GM12878 (cell line): ENCODE measurements at regions not wholly inside any gene's neighbourhood (a gene's known extent, or its start where the extent isn't known, plus 50 kb on each side); places are given as distances from the start of the nearest gene placed in this dataset.

ENCODE experiments used
- ATF7 ChIP-seq: fragments of 450-650 bp; IDR thresholded peaks from 2 replicates; pipeline ENCODE4 v1.6.1; 2016; ENCODE audit warnings: low read depth, mild to moderate bottlenecking
- BCL11A ChIP-seq: IDR thresholded peaks from 2 replicates; pipeline ENCODE4 v1.6.1; 2011; ENCODE audit warnings: low read depth, low read length
- CBX5 ChIP-seq: sonication (generic); IDR thresholded peaks from 2 replicates; pipeline ENCODE4 v1.6.1; 2016; ENCODE audit warnings: low read depth, moderate library complexity, mild to moderate bottlenecking, inconsistent platforms
- CHD2 ChIP-seq: IDR thresholded peaks from 2 replicates; pipeline ENCODE4 v1.6.1; 2011; ENCODE audit warnings: low read depth, low read length, improper control_type of control experiment, borderline replicate concordance
- CREB1 ChIP-seq: IDR thresholded peaks from 2 replicates; pipeline ENCODE4 v1.6.1; 2012; ENCODE audit warnings: low read depth, mild to moderate bottlenecking, inconsistent platforms
- EGR1 ChIP-seq, 2 experiments: IDR thresholded peaks; 1 replicate in 1 of 2; 2 replicates in 1 of 2; pipeline ENCODE4 v1.6.1; 2011 to 2012; ENCODE audit warnings: low read depth in 2 of 2, low read length in 2 of 2, borderline replicate concordance in 1 of 2, mild to moderate bottlenecking in 1 of 2, moderate library complexity in 1 of 2
- ESRRA ChIP-seq: IDR thresholded peaks from 2 replicates; pipeline ENCODE4 v1.6.1; 2012; ENCODE audit warnings: mild to moderate bottlenecking, low read length, improper control_type of control experiment
- EZH2 ChIP-seq: IDR thresholded peaks from 2 replicates; pipeline ENCODE4 v1.6.1; 2012; ENCODE audit warnings: low read depth, mild to moderate bottlenecking, control low read depth, inconsistent platforms, low read length, borderline replicate concordance; ENCODE audit not compliant: control insufficient read depth
- FOS ChIP-seq: IDR thresholded peaks from 3 replicates; pipeline ENCODE4 v1.6.1; 2011; ENCODE audit warnings: borderline replicate concordance; ENCODE audit not compliant: insufficient read length; ENCODE audit errors: extremely low read depth
- FOXM1 ChIP-seq: IDR thresholded peaks from 2 replicates; pipeline ENCODE4 v1.6.1; 2012; ENCODE audit warnings: low read depth, mild to moderate bottlenecking, inconsistent platforms, low read length, moderate library complexity
- IRF4 ChIP-seq: IDR thresholded peaks from 2 replicates; pipeline ENCODE4 v1.6.1; 2011; ENCODE audit warnings: low read depth, low read length
- KAT2A ChIP-seq: conservative IDR thresholded peaks from 2 replicates; pipeline ENCODE4 v1.6.1; 2011; ENCODE audit warnings: low read depth, low read length; ENCODE audit not compliant: control insufficient read depth
- NBN ChIP-seq: fragments of 450-650 bp; IDR thresholded peaks from 2 replicates; pipeline ENCODE4 v1.6.1; 2016
- NFXL1 ChIP-seq: fragments of 450-650 bp; IDR thresholded peaks from 2 replicates; pipeline ENCODE4 v1.6.1; 2017; ENCODE audit warnings: antibody characterized with exemption, mild to moderate bottlenecking, borderline replicate concordance
- PAX5 ChIP-seq: IDR thresholded peaks from 2 replicates; pipeline ENCODE4 v1.6.1; 2011; ENCODE audit warnings: low read depth, low read length, borderline replicate concordance
- PML ChIP-seq: IDR thresholded peaks from 2 replicates; pipeline ENCODE4 v1.6.1; 2012; ENCODE audit warnings: low read length, inconsistent platforms
- POU2F2 ChIP-seq: IDR thresholded peaks from 3 replicates; pipeline ENCODE4 v1.6.1; 2011; ENCODE audit warnings: low read depth, mild to moderate bottlenecking, low read length, borderline replicate concordance
- RB1 ChIP-seq: fragments of 450-650 bp; formaldehyde crosslinking; IDR thresholded peaks from 2 replicates; pipeline ENCODE4 v1.6.1; 2017; ENCODE audit warnings: mild to moderate bottlenecking, borderline replicate concordance
- SIN3A ChIP-seq: IDR thresholded peaks from 2 replicates; pipeline ENCODE4 v1.6.1; 2012; ENCODE audit warnings: low read depth, low read length, improper control_type of control experiment
- SPI1 ChIP-seq: IDR thresholded peaks from 2 replicates; pipeline ENCODE4 v1.6.1; 2011; ENCODE audit warnings: low read depth, mild to moderate bottlenecking, low read length, moderate library complexity, borderline replicate concordance; ENCODE audit not compliant: insufficient read depth
- SREBF2 ChIP-seq: IDR thresholded peaks from 2 replicates; pipeline ENCODE4 v1.6.1; 2012; ENCODE audit warnings: mild to moderate bottlenecking, low read length
- TCF7 ChIP-seq: IDR thresholded peaks from 2 replicates; pipeline ENCODE4 v1.6.1; 2014; ENCODE audit warnings: antibody characterized with exemption, borderline replicate concordance
- WRNIP1 ChIP-seq: IDR thresholded peaks from 2 replicates; pipeline ENCODE4 v1.6.1; 2011; ENCODE audit warnings: low read depth, low read length, improper control_type of control experiment, borderline replicate concordance
- YY1 ChIP-seq: IDR thresholded peaks from 2 replicates; pipeline ENCODE4 v1.6.1; 2011; ENCODE audit warnings: low read depth, mild to moderate bottlenecking, low read length
- ZNF24 ChIP-seq: fragments of 450-650 bp; IDR thresholded peaks from 2 replicates; pipeline ENCODE4 v1.6.1; 2017; ENCODE audit warnings: antibody characterized with exemption, mild to moderate bottlenecking
- ZNF274 ChIP-seq: IDR thresholded peaks from one replicate; pipeline ENCODE4 v1.8.0; 2011; ENCODE audit not compliant: insufficient read length, insufficient read depth
- ZNF384 ChIP-seq: IDR thresholded peaks from 2 replicates; pipeline ENCODE4 v1.6.1; 2012; ENCODE audit warnings: low read depth, mild to moderate bottlenecking, low read length, improper control_type of control experiment, borderline replicate concordance
- ZZZ3 ChIP-seq: IDR thresholded peaks from 2 replicates; pipeline ENCODE4 v1.6.1; 2011; ENCODE audit warnings: low read depth; ENCODE audit not compliant: control insufficient read depth, insufficient read length
- TF ChIP-seq, protein P1 (sequence below): fragments of 450-650 bp; conservative IDR thresholded peaks from 2 replicates; pipeline ENCODE4 v1.6.1; 2017; ENCODE audit warnings: mild to moderate bottlenecking, moderate library complexity
- TF ChIP-seq, protein P2 (sequence below): fragments of 450-650 bp; IDR thresholded peaks from 2 replicates; pipeline ENCODE4 v1.6.1; 2017; ENCODE audit warnings: low read depth, mild to moderate bottlenecking, moderate library complexity

DNA sequence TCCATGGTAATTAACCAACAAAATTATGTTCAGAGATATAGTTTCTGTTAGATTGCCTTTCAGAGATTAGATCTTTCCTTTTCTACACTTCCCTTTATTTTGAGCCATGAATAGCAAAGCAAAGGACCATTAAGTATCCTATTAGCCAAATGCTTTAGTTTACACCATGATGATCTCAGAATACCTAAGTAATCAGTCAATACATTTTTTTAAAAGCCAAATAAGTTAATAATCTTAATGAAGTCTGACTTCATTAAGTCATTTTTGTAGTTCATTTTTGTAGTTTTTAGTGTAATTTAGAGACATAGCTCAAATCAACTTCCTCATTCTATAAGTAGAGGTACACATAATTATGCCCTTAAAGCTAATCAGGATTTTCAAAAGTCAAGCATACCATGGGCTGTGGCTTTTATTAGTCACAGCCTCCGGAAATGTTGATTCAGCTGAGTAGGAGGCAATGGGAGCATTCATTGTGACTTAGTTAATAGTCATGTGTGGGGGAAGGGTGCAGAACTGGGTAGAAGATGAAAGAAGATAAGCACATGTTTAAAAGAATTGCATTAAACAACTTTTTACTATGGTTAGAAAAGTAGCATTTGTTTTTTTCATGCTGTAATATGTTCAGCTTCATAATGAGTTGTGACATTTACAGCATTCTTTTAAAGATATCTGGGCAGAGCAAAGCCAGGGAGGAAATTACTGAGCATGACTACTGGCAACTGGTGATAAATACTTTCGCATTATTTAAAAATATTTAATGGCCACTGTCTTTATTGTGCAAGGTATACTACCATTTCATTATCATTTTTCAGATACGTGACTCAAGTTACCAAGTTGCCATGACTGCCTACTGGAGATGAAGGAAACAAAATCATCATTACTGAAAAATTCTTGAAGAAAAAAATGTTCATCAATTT is 57.3 kb upstream of the CCDC71L start (continued):
- TF ChIP-seq POU2F2: peak; percentile 79; the same call in 1 of the 3 replicates
- TF ChIP-seq ATF7: peak; percentile 91
- 0 out of 2 replicates have a peak, but pooled peaks have one; percentile 49 for TF ChIP-seq IRF4
- TF ChIP-seq WRNIP1: no peak
- TF ChIP-seq CBX5: peak; percentile 78; the same call in 1 of the 2 replicates
- peak; percentile 40 for TF ChIP-seq SPI1
- peak; percentile 96 for TF ChIP-seq BCL11A
- no peak for TF ChIP-seq RB1
- no peak for TF ChIP-seq ESRRA
- TF ChIP-seq ZNF24: peak; percentile 95
- no peak for TF ChIP-seq SREBF2
- peak; percentile 75 for TF ChIP-seq CHD2
- no peak for TF ChIP-seq NFXL1
- TF ChIP-seq, protein P1, sequence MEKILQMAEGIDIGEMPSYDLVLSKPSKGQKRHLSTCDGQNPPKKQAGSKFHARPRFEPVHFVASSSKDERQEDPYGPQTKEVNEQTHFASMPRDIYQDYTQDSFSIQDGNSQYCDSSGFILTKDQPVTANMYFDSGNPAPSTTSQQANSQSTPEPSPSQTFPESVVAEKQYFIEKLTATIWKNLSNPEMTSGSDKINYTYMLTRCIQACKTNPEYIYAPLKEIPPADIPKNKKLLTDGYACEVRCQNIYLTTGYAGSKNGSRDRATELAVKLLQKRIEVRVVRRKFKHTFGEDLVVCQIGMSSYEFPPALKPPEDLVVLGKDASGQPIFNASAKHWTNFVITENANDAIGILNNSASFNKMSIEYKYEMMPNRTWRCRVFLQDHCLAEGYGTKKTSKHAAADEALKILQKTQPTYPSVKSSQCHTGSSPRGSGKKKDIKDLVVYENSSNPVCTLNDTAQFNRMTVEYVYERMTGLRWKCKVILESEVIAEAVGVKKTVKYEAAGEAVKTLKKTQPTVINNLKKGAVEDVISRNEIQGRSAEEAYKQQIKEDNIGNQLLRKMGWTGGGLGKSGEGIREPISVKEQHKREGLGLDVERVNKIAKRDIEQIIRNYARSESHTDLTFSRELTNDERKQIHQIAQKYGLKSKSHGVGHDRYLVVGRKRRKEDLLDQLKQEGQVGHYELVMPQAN: no peak
- no peak; the same call in 1 of the 2 replicates for TF ChIP-seq ZNF384
- no peak for TF ChIP-seq SIN3A
- peak; percentile 62; the same call in 1 of the 2 replicates for TF ChIP-seq PAX5
- TF ChIP-seq KAT2A: no peak
- no peak for TF ChIP-seq EZH2
- no peak for TF ChIP-seq FOS
- TF ChIP-seq EGR1 (IDR thresholded peaks at IDR 0.05; ENCODE audit: borderline replicate concordance in 1 of 2, low read depth in 2 of 2, low read length in 2 of 2): peak in 1 of 2 experiments; percentile 41; a peak in 1 of 3 replicates
- 0 out of 2 replicates have a peak, but pooled peaks have one; percentile 51 for TF ChIP-seq CREB1
- 0 out of 2 replicates have a peak, but pooled peaks have one; percentile 46 for TF ChIP-seq TCF7
- no peak for TF ChIP-seq ZNF274
- peak; percentile 83 for TF ChIP-seq NBN
- TF ChIP-seq FOXM1: peak; percentile 87; the same call in 1 of the 2 replicates
- TF ChIP-seq ZZZ3: no peak
- TF ChIP-seq PML: peak; percentile 68; the same call in 1 of the 2 replicates
- no peak for TF ChIP-seq YY1
- TF ChIP-seq, protein P2, sequence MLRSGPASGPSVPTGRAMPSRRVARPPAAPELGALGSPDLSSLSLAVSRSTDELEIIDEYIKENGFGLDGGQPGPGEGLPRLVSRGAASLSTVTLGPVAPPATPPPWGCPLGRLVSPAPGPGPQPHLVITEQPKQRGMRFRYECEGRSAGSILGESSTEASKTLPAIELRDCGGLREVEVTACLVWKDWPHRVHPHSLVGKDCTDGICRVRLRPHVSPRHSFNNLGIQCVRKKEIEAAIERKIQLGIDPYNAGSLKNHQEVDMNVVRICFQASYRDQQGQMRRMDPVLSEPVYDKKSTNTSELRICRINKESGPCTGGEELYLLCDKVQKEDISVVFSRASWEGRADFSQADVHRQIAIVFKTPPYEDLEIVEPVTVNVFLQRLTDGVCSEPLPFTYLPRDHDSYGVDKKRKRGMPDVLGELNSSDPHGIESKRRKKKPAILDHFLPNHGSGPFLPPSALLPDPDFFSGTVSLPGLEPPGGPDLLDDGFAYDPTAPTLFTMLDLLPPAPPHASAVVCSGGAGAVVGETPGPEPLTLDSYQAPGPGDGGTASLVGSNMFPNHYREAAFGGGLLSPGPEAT: peak; percentile 79
- TF ChIP-seq, all 136 proteins: peak for 48
